ENCODE measurements at regions not wholly inside any gene's neighbourhood (a gene's known extent, or its start where the extent isn't known, plus 50 kb on each side); places are given as distances from the start of the nearest gene placed in this dataset.
"Not testable (repeated sequence)": the region's sequence is repeated elsewhere in the genome, so short reads cannot be mapped to it uniquely, and the experiment has no call there.

GRCh38 chr5:110309222-110309621, 417.2 kb downstream of the TMEM232 start:
- no peak for DNase-seq (ENCODE audit: low read depth)

DNA sequence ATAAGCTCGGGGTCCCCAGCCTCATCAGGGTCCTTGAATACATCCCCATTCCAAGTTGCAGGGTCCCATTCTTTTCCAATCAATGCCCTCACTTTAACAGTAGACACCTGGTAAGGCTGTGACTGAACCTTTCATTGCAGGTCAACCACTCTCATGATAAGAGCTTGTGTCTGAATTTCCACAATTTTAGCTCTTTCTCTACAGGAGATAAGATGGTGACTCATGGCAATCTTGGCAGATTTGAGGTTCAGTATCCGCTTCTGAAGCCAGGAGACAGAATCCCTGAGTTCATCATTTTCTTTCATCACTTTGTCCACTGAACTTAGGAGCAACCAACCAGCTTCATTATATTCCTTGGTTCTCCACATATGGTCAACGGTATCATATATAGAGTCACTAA, 409.9 kb downstream of the TMEM232 start:
- not testable (repeated sequence) for DNase-seq (ENCODE audit: low read depth)

DNA sequence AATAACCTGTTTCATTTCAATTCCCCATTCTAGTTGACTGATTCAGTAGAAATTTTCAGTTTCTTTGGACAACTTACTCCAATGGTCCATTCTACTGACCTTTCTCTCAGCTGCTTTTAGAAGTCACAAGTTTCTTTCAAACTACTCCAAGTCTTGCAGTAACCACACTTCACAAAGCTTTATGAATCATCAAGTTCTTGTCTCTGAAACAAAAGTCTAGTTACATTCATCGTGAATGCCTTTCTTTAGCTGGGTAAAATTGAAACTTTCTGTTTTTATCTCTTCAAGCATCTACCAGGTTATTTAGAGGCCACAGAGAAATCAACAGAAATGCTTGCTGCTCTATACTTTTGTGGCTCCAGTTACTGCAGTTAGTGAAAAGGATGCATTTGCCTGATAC, 405.4 kb downstream of the TMEM232 start:
- peak; percentile 5 for DNase-seq (ENCODE audit: low read depth)

DNA sequence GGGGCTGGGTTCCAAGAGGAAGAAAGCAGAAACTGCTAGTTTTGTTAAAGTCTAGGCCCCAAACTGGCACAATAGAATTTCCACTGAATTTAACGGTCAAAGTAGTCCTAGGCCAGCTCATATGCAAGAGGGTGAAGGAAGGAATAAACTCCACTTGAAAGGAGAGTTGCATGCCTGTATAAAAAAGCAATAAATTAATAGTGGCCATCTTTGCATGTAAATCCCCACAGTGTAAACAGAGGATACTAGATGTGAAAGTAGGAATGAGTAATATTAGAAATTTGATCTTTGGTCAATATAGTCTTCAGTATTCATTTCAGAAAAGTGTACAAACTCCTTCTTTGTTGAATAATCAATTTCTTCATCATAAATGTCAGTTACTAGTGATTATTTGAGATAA, 403.1 kb downstream of the TMEM232 start:
- DNase-seq (ENCODE audit: low read depth), result no peak

DNA sequence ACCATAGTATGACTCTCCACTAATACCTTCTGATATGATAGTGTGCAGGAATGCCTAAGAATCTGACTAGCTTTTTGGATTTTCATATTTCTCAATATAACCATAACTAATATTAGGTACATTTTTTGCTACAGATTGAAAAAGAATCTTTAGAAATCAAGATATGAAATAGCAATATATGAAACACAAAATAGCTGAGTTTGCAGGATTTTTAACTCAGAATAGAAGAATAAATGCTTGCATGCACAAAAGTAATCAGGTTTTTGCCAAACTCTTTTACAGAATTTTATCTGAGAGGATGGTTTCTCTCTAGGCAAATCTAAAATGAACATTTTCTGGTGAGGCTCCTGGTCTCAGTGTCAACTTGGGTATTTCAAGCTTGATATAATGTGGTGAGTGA, 402.6 kb downstream of the TMEM232 start:
- no peak for DNase-seq (ENCODE audit: low read depth)

DNA sequence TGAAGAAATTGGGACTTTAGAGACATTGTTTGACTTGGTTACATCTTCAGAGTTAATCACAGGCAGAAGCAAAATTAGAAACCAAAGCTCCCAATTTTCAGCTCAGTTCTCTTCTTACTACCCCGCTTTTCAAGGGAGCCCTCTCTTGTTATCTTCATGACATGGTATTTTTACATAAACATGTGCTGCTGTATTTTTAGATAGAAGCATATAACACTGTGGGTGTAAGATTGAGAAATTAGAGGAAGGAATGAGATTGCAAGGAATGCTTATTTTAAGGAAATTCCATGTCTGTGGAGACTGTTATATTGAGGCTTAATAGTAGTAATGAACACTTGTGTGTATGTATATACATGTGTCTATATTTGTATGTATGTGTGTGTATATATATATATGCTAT, 401.6 kb downstream of the TMEM232 start:
- DNase-seq (ENCODE audit: low read depth), result no peak

- no peak for DNase-seq (ENCODE audit: low read depth)
Observed at GRCh38 chr5:110329955-110330525, 396.4 kb downstream of the TMEM232 start.

DNA sequence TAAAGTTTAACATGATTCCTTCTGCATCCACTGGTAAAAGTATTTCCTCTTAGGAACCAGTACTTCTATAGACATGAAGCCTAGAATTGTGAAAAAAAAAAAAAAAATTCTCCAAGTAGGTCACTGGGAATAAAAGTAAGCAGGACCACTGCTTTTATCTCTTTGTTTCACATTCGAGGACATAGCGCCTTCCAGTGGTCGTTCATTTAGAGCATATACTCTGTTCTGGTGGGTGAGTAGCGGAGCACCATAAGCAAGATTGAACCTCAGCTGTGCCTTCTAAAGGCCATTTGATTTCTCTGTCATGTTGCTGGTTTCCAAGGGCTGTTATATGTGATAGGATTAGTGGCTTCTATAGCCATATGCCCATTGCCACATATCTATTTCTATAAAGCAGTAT, 393.1 kb downstream of the TMEM232 start:
- peak; percentile 4 for DNase-seq (ENCODE audit: low read depth)

GRCh38 chr5:110335361-110336066, 391.0 kb downstream of the TMEM232 start:
- peak; percentile 5 for DNase-seq (ENCODE audit: low read depth)

- DNase-seq (ENCODE audit: low read depth), result no peak
Observed at GRCh38 chr5:110338341-110339083, 388.0 kb downstream of the TMEM232 start.

GRCh38 chr5:110339399-110339798, 387.1 kb downstream of the TMEM232 start:
- DNase-seq (ENCODE audit: low read depth), result no peak

DNA sequence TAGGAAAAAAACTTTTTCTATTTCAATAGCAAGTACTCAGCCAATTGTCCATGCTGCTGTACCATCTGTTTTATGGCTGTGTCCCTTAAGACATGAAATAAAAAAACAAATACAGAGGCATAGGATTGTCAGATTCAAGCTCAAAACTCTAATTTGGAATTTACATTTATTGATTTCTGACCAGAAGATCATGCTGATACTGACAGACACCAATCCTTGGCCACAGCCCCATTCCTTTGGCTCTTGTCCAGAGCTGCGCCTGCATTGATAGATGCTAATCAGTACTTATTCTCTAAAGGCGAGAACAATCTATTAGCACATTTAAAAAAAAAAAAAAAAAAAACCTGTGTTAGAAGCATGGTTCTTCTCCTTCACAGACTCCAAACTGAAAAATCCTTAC, 384.6 kb downstream of the TMEM232 start:
- DNase-seq (ENCODE audit: low read depth), result no peak

- DNase-seq (ENCODE audit: low read depth), result no peak
Observed at GRCh38 chr5:110342683-110343082, 383.8 kb downstream of the TMEM232 start.

DNA sequence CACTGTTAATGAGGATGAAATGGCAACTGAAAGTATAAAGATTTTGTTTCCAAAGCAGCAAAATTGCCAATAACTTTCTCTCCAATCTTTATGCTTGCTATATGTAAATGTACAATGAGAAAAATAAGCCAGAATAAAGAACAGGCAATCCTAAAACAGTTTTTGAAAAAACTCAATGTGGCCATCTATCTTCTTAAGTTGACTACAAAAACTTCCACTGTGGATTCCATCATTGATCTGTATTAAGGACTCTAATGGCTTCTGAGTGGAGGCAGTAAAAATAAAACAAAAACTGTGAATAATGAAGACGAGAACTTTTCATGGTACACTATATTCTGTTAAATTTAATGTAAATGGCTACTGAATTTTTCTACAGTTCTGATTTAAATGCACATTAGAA, 382.9 kb downstream of the TMEM232 start:
- DNase-seq (ENCODE audit: low read depth), result no peak

GRCh38 chr5:110345623-110346022, 380.8 kb downstream of the TMEM232 start:
- DNase-seq (ENCODE audit: low read depth), result no peak

- no peak for DNase-seq (ENCODE audit: low read depth)
Observed at GRCh38 chr5:110346893-110347358, 379.5 kb downstream of the TMEM232 start.

GRCh38 chr5:110347781-110348180, 378.7 kb downstream of the TMEM232 start:
- DNase-seq (ENCODE audit: low read depth), result no peak

DNA sequence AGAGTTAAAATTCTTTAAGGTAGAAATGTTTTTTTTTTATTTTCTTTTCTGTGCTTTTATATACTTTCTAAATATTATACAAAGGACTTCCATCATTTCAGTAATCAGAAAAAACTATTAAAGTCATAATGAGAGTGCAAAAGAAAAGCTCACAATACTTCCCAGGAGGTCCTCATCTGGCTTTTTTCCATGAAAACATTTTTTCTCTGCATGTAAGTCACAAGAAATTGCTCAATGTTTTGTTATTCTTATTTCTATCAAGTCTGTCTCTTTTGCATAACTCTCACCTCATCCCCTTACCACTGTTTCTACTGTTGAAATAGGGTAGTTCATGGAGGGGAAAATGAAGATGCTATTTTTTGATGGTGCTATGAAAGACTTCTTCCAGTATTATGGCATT, 375.0 kb downstream of the TMEM232 start:
- no peak for DNase-seq (ENCODE audit: low read depth)

GRCh38 chr5:110354311-110354710, 372.2 kb downstream of the TMEM232 start:
- no peak for DNase-seq (ENCODE audit: low read depth)

- DNase-seq (ENCODE audit: low read depth), result no peak
Observed at GRCh38 chr5:110354915-110355644, 371.4 kb downstream of the TMEM232 start.

DNA sequence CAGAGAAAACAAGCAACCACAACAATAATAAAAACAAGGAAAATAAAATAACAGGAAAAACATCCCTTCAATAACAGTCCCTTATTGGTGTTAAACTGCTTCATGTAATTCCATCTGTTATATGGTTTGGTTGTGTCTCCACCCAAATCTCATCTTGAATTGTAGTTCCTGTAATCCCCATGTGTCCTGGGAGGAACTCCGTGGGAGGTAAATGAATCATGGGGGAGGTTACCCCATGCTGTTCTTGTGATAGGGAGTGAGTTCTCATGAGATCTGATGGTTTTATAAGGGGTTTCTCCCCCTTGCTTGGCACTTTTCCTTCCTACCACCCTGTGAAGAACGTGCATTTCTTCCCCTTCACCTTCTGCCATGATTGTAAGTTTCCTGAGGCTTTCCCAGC, 369.8 kb downstream of the TMEM232 start:
- DNase-seq (ENCODE audit: low read depth), result peak; percentile 8

DNA sequence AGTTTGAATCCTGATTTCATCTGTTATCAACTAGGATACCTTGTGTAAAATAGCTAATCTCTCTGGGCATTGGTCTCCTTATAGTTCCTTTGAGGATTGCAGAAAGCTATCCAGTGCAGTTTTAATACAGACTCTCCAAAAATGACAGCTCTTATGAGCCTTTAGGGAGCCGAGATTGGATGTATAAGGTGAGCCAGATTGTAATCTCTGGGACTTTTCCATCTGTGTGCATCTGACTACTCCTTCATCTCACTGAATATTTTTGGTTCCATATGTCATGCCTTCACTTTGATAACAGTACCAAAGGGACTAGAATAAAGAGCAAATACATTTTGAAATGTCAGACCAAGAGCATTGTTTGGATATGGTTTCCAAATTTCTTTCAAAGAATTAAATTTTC, 367.2 kb downstream of the TMEM232 start:
- DNase-seq (ENCODE audit: low read depth), result no peak

GRCh38 chr5:110361471-110361870, 365.0 kb downstream of the TMEM232 start:
- DNase-seq (ENCODE audit: low read depth), result peak; percentile 10

Data from iris pigment epithelial cell (primary cell).